GM19238 (cell line): ENCODE measurements at regions not wholly inside any gene's neighbourhood (a gene's known extent, or its start where the extent isn't known, plus 50 kb on each side); places are given as distances from the start of the nearest gene placed in this dataset.
"Not testable (repeated sequence)": the region's sequence is repeated elsewhere in the genome, so short reads cannot be mapped to it uniquely, and the experiment has no call there.

Experiments
- DNase-seq: peaks from one replicate; pipeline ENCODE4 v3.0.0; 2011; ENCODE audit warnings: low spot score; ENCODE audit not compliant: insufficient read length

- DNase-seq: no peak
Observed at GRCh38 chr10:114872519-114873087, 51.0 kb downstream of the FHIP2A start.

- peak; percentile 5 for DNase-seq
Observed at GRCh38 chr10:114874827-114875411, 53.3 kb downstream of the FHIP2A start.

- DNase-seq: not testable (repeated sequence)
Observed at GRCh38 chr10:114875590-114876081, 54.1 kb downstream of the FHIP2A start.

GRCh38 chr10:114876169-114876568, 54.6 kb downstream of the FHIP2A start:
- no peak for DNase-seq

GRCh38 chr10:114876602-114877300, 55.2 kb downstream of the FHIP2A start:
- peak; percentile 51 for DNase-seq

- no peak for DNase-seq
Observed at GRCh38 chr10:114877301-114877644, 55.7 kb downstream of the FHIP2A start.

- no peak for DNase-seq
Observed at GRCh38 chr10:114879093-114879492, 57.5 kb downstream of the FHIP2A start.

GRCh38 chr10:114879541-114880158, 58.1 kb downstream of the FHIP2A start:
- DNase-seq: peak; percentile 30

GRCh38 chr10:114881417-114881816, 56.6 kb upstream of the TRUB1 start:
- DNase-seq: no peak

- no peak for DNase-seq
Observed at GRCh38 chr10:114881901-114882300, 56.1 kb upstream of the TRUB1 start.

GRCh38 chr10:114885443-114885842, 52.6 kb upstream of the TRUB1 start:
- DNase-seq: no peak
